GM21786 (cell line): ENCODE measurements at regions not wholly inside any gene's neighbourhood (a gene's known extent, or its start where the extent isn't known, plus 50 kb on each side); places are given as distances from the start of the nearest gene placed in this dataset.
"Not testable (repeated sequence)": the region's sequence is repeated elsewhere in the genome, so short reads cannot be mapped to it uniquely, and the experiment has no call there.

Experiments
- ATAC-seq: cut with Tn5 transposase; IDR thresholded peaks from one replicate; pipeline ENCODE4 v1.9.1; 2021; ENCODE audit not compliant: unreplicated experiment

GRCh38 chr13:84132491-84132890 lies 250.2 kb upstream of the SLITRK1 start:
- no peak for ATAC-seq

GRCh38 chr13:84131249-84131648 lies 249.0 kb upstream of the SLITRK1 start:
- no peak for ATAC-seq

GRCh38 chr13:84130495-84131114 lies 248.3 kb upstream of the SLITRK1 start:
- ATAC-seq = no peak

GRCh38 chr13:84129966-84130365 lies 247.7 kb upstream of the SLITRK1 start:
- no peak for ATAC-seq

- no peak for ATAC-seq
Measured at GRCh38 chr13:84127597-84128128, 245.4 kb upstream of the SLITRK1 start.

- peak; percentile 69 for ATAC-seq
Measured at GRCh38 chr13:84126671-84127171, 244.4 kb upstream of the SLITRK1 start.

- no peak for ATAC-seq
Measured at GRCh38 chr13:84121456-84121855, 239.2 kb upstream of the SLITRK1 start.

GRCh38 chr13:84118839-84119409 lies 236.7 kb upstream of the SLITRK1 start:
- ATAC-seq = no peak

- no peak for ATAC-seq
Measured at GRCh38 chr13:84098273-84098672, 216.0 kb upstream of the SLITRK1 start.

- ATAC-seq = no peak
Measured at GRCh38 chr13:84097148-84097547, 214.9 kb upstream of the SLITRK1 start.

GRCh38 chr13:84096216-84096615 lies 213.9 kb upstream of the SLITRK1 start:
- no peak for ATAC-seq

GRCh38 chr13:84088996-84089395 lies 206.7 kb upstream of the SLITRK1 start:
- no peak for ATAC-seq

- no peak for ATAC-seq
Measured at GRCh38 chr13:84086847-84087162, 204.5 kb upstream of the SLITRK1 start.

- ATAC-seq = not testable (repeated sequence)
Measured at GRCh38 chr13:84086098-84086846, 204.0 kb upstream of the SLITRK1 start.

- no peak for ATAC-seq
Measured at GRCh38 chr13:84082462-84082861, 200.2 kb upstream of the SLITRK1 start.

GRCh38 chr13:84080748-84081530 lies 198.7 kb upstream of the SLITRK1 start:
- ATAC-seq = no peak

GRCh38 chr13:84077271-84077670 lies 195.0 kb upstream of the SLITRK1 start:
- ATAC-seq = no peak

- no peak for ATAC-seq
Measured at GRCh38 chr13:84076280-84076679, 194.0 kb upstream of the SLITRK1 start.

GRCh38 chr13:84050536-84050935 lies 168.3 kb upstream of the SLITRK1 start:
- ATAC-seq = no peak

- no peak for ATAC-seq
Measured at GRCh38 chr13:84049443-84050219, 167.4 kb upstream of the SLITRK1 start.
